Psoas muscle (tissue), 7 donors: ENCODE measurements at regions not wholly inside any gene's neighbourhood (a gene's known extent, or its start where the extent isn't known, plus 50 kb on each side); places are given as distances from the start of the nearest gene placed in this dataset.

Experiments used
- ATAC-seq, 4 donors: fragments of 200-7000 bp; cut with Tn5 transposase; one replicate each; pipeline ENCODE4 v1.9.1; 2020; ENCODE audit warnings: moderate library complexity in 3 of 4, mild to moderate bottlenecking in 2 of 4
- DNase-seq, 2 donors: peaks; one replicate each; pipeline ENCODE4 v3.0.0-alpha.2; 2020
- H3K27ac ChIP-seq: fragments of 200-600 bp; one replicate; pipeline ENCODE4 v1.8.0; 2022
- H3K27me3 ChIP-seq, 3 donors: fragments of 200-600 bp in 1 of 3; one replicate each; pipeline versions ENCODE4 v1.6.1 to v1.8.0; 2013 to 2022; ENCODE audit warnings: low read length in 2 of 3, mild to moderate bottlenecking in 2 of 3, moderate library complexity in 1 of 3; ENCODE audit not compliant: insufficient read depth in 3 of 3
- H3K36me3 ChIP-seq, 2 donors: fragments of 200-600 bp in 1 of 2; one replicate each; pipeline versions ENCODE4 v1.6.1 to v1.8.0; 2013 to 2022; ENCODE audit warnings: low read depth in 1 of 2, mild to moderate bottlenecking in 1 of 2, moderate library complexity in 1 of 2; ENCODE audit not compliant: insufficient read depth in 1 of 2
- H3K4me1 ChIP-seq: fragments of 200-600 bp; one replicate; pipeline ENCODE4 v1.8.0; 2022
- H3K4me3 ChIP-seq: fragments of 200-600 bp; one replicate; pipeline ENCODE4 v1.8.0; 2022; ENCODE audit warnings: mild to moderate bottlenecking
- H3K9me3 ChIP-seq: fragments of 200-600 bp; one replicate; pipeline ENCODE4 v1.8.0; 2022
- WGBS, 3 donors: extraction: QIAGEN DNeasy Blood & Tissue Kit; methylation state at CpG; one replicate each; pipeline versions ENCODE4 v1.1.6 to v1.1.7; 2013; 5-methylcytosine and 5-hydroxymethylcytosine counted together
- intact Hi-C, 2 donors: fragments of 100-400 bp; cut with DNase I; formaldehyde crosslinking; loops; one replicate each; pipeline versions ENCODE4 v1.11.0 to v1.14.2; 2022
- TF ChIP-seq, protein P1 (sequence below): fragments of 200-600 bp; IDR thresholded peaks from one replicate; pipeline ENCODE4 v1.8.0; 2022; ENCODE audit warnings: antibody characterized with exemption
- donor health status: healthy with polysubstance abuse.
- donor health status: DM: no; HTN: no; CAD: no; lungs with moderate emphysema.
- donor health status: Bipolar disorder and iron deficiency.
- donor health status: healthy.
- donor health status: DM: yes; HTN: yes; CAD: no.
- donor health status: DM: no; HTN: no; CAD: no.
- donor health status: DM: yes; HTN: yes; CAD: no.

DNA sequence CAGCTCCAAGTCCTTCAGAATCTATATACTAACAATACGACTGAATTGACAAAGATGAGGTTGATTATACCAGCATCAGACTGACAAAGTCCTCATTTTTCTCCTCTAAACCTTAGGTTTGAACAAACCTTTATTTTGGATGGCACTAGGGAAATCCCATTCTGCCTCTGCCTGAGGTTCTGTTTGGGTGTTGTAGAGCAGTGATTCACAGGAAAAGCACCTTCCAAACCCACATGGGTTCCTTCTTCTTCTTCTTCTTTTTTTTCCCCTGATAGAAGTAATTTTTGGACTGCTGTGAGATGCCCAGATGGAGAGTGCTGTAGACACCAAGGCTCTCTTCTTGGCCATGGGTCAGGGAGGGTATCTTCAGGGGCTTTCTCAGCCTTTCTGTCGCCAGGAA is 164.9 kb upstream of the PAPPA start:
- Histone ChIP-seq H3K4me1 (no peaks in the 10 kb centered on the region), H3K4me3 (no peak overlapping the region), H3K36me3 (no peaks in the 10 kb centered on the region), H3K27me3 (no peaks in the 10 kb centered on the region), H3K27ac (no peak overlapping the region), H3K9me3 (no peaks in the 10 kb centered on the region)
- no peak for DNase-seq
- intact Hi-C loops, result no loop called here
- TF ChIP-seq, protein P1, sequence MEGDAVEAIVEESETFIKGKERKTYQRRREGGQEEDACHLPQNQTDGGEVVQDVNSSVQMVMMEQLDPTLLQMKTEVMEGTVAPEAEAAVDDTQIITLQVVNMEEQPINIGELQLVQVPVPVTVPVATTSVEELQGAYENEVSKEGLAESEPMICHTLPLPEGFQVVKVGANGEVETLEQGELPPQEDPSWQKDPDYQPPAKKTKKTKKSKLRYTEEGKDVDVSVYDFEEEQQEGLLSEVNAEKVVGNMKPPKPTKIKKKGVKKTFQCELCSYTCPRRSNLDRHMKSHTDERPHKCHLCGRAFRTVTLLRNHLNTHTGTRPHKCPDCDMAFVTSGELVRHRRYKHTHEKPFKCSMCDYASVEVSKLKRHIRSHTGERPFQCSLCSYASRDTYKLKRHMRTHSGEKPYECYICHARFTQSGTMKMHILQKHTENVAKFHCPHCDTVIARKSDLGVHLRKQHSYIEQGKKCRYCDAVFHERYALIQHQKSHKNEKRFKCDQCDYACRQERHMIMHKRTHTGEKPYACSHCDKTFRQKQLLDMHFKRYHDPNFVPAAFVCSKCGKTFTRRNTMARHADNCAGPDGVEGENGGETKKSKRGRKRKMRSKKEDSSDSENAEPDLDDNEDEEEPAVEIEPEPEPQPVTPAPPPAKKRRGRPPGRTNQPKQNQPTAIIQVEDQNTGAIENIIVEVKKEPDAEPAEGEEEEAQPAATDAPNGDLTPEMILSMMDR, result no peak
- 84 to 94% (median 85%) methylated on average over 2 of the region's 2 CpGs for WGBS, 3 donors
- ATAC-seq, result no peak

DNA sequence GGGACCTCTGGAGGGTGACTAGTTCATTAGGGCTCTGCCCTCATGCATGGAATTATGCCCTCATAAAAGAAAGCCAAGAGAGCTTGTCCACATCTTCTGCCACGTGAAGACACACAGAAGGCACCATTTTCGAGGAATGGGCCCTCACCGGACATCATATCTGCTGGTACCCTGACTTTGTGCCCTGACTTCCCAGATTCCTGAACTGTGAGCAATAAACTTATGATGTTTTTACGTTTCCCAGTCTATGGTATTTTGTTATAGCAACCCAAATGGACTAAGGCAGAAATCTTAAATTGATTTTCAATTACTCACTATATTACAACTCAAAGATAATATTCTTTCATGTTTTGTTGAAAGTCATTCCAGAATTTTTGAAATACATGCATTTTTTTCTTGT is 163.8 kb upstream of the PAPPA start:
- 79 to 84% (median 84%) methylated on average over 4 of the region's 4 CpGs for WGBS, 3 donors
- no peak overlapping the region for H3K27ac ChIP-seq
- H3K4me1 ChIP-seq, result no peaks in the 10 kb centered on the region
- DNase-seq, result no peak
- ATAC-seq, result no peak
- no peaks in the 10 kb centered on the region for H3K9me3 ChIP-seq
- H3K36me3 ChIP-seq, result no peaks in the 10 kb centered on the region
- no peak overlapping the region for H3K4me3 ChIP-seq
- intact Hi-C loops, result no loop called here
- TF ChIP-seq, protein P1, result no peak
- no peaks in the 10 kb centered on the region for H3K27me3 ChIP-seq

DNA sequence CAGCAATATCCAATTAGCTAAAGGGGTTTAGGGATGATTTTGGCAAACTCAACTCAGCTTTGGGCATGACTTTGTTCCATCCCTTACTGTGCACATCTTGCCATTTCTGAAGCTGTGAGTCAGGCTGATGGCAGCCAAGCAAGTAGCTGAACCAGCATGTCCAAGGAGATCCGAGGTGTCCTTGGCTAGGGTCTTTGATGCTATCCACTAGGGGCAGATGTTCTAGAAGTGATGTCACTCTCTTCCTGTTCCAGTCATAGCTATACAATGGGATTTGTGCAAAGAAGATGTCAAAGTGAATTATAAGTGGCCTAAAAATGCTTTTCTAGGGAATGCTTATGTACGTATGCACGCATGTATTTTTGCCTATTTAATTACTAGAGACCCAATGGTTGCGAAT is 160.8 kb upstream of the PAPPA start:
- intact Hi-C loops, result no loop called here
- WGBS, 3 donors, result 73 to 76% (median 74%) methylated on average over 4 of the region's 4 CpGs

DNA sequence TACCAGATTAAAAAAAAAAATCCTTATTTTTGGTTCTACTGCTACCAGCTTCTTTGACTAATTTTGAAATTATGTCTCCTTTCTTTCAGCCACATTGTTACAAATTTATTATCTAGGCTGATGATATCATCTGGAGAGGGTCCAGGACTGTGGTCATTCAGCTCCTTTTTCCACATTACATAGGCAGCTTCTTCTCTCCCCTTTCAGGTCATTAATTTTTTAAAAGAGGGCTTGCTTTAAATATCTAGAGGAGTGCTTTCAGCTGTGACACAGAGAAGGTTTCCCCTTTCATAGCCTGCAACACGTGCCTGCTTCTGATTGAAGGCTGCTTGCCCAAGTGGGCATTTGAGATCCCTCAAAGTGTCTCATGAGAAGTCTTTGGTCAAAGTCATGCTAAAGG is 155.7 kb upstream of the PAPPA start:
- Histone ChIP-seq H3K9me3 (no peaks in the 10 kb centered on the region), H3K27me3 (no peaks in the 10 kb centered on the region), H3K4me1 (peaks cover 16% of the 10 kb centered on the region), H3K27ac (peak overlapping the region; percentile 53), H3K36me3 (no peaks in the 10 kb centered on the region), H3K4me3 (no peak overlapping the region)
- peak; percentile 34 to 69 (median 52) for ATAC-seq
- TF ChIP-seq, protein P1, result no peak
- intact Hi-C loops, result no loop called here
- DNase-seq, result no peak
- 6 to 34% (median 23%) methylated on average over 1 of the region's 1 CpG for WGBS, 3 donors

More for the DNA sequence above, 160.8 kb upstream of the PAPPA start:
- DNase-seq (no peak), ATAC-seq (peak in 2 of 4 donors; percentile 43 to 68)
- Histone ChIP-seq H3K27ac (no peak overlapping the region), H3K4me1 (no peaks in the 10 kb centered on the region), H3K9me3 (no peaks in the 10 kb centered on the region), H3K27me3 (no peaks in the 10 kb centered on the region), H3K36me3 (no peaks in the 10 kb centered on the region), H3K4me3 (no peak overlapping the region)
- TF ChIP-seq, protein P1, result no peak

DNA sequence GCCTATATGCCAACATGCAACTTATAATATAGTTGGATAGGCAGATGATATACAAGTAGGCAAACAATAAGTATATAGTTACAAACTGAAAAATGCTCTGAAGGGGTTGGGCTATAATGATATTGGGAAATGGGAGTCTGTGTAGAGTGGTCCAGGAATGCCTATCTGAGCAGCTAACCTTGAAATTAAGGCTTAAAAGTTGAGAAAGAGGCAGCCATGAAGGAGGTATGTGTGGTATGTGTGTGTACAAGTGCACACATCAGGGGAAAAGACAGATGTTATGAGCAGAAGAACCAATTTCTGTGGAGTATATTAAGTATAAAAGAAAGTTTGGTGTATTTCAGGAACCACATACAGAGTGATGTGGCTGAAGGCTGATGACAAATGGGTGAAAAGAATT is 154.9 kb upstream of the PAPPA start:
- peaks cover 16% of the 10 kb centered on the region for H3K4me1 ChIP-seq
- TF ChIP-seq, protein P1, result no peak
- H3K36me3 ChIP-seq, result no peaks in the 10 kb centered on the region
- H3K9me3 ChIP-seq, result no peaks in the 10 kb centered on the region
- intact Hi-C loops, result no loop called here
- no peak for DNase-seq
- H3K27ac ChIP-seq, result no peak overlapping the region
- H3K4me3 ChIP-seq, result no peak overlapping the region
- ATAC-seq, result no peak
- no peaks in the 10 kb centered on the region for H3K27me3 ChIP-seq
